BJ (cell line): ENCODE measurements at regions not wholly inside any gene's neighbourhood (a gene's known extent, or its start where the extent isn't known, plus 50 kb on each side); places are given as distances from the start of the nearest gene placed in this dataset.

Experiments
- CTCF ChIA-PET: fragments of 350-600 bp; formaldehyde crosslinking; extraction: SDS; loops from one replicate; lab custom pipeline; 2021; ENCODE audit warnings: antibody characterized with exemption, inconsistent platforms; lab: Yijun Ruan, JAX
- POLR2A ChIA-PET: fragments of 300-600 bp; sonication (Branson Sonifier 250); formaldehyde crosslinking; extraction: SDS; loops from one replicate; lab custom pipeline; 2021; ENCODE audit warnings: antibody characterized with exemption; lab: Charles Lee
- DNase-seq: peaks from one replicate; pipeline ENCODE4 v3.0.0-alpha.2; 2011; ENCODE audit warnings: low read depth
- H3K27me3 ChIP-seq: 2 replicates; pipeline ENCODE4 v1.6.0; 2011; ENCODE audit warnings: low read length; ENCODE audit not compliant: control insufficient read depth, insufficient read depth
- H3K36me3 ChIP-seq: 2 replicates; pipeline ENCODE4 v1.5.1; 2011; ENCODE audit warnings: low read length; ENCODE audit not compliant: control insufficient read depth, insufficient read depth
- H3K4me3 ChIP-seq: 2 replicates; pipeline ENCODE4 v1.5.1; 2011; ENCODE audit warnings: low read depth, mild to moderate bottlenecking, control low read depth, low read length
- TF ChIP-seq, protein P1 (sequence below): IDR thresholded peaks from 2 replicates; pipeline ENCODE4 v1.5.1; 2011; ENCODE audit warnings: low read depth, mild to moderate bottlenecking, control low read depth, inconsistent platforms, low read length, moderate library complexity; ENCODE audit not compliant: insufficient read depth

DNA sequence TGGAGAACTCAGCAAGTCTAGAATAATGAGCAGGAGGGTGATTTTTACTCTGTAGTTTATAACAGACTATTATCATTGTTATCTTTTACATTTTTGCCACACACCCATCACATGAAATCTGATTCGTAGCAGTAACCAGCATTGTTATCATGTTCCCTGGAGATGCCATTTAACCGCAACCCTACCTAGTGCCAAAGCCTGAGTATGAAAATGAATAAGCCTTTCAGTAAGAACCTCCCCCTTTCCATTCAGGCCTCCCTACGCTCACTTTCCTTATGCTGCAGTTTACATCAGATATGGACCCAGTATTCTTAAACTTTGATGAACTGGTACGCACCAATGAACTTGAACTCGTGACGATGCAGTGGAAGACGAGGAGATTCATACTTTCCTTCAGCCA is 158.7 kb upstream of the SPRED1 start:
- no peak for DNase-seq
- TF ChIP-seq, protein P1, sequence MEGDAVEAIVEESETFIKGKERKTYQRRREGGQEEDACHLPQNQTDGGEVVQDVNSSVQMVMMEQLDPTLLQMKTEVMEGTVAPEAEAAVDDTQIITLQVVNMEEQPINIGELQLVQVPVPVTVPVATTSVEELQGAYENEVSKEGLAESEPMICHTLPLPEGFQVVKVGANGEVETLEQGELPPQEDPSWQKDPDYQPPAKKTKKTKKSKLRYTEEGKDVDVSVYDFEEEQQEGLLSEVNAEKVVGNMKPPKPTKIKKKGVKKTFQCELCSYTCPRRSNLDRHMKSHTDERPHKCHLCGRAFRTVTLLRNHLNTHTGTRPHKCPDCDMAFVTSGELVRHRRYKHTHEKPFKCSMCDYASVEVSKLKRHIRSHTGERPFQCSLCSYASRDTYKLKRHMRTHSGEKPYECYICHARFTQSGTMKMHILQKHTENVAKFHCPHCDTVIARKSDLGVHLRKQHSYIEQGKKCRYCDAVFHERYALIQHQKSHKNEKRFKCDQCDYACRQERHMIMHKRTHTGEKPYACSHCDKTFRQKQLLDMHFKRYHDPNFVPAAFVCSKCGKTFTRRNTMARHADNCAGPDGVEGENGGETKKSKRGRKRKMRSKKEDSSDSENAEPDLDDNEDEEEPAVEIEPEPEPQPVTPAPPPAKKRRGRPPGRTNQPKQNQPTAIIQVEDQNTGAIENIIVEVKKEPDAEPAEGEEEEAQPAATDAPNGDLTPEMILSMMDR: no peak
- CTCF ChIA-PET: interaction anchor here (0.6 kb wide), 1 partner anchor 110 kb away, joined by 4 read pairs; no protein-coding TSS in a partner anchor
- no peaks in the 10 kb centered on the region; the same call in 1 of the 2 replicates for H3K27me3 ChIP-seq
- POLR2A ChIA-PET: no interaction called here
- no peaks in the 10 kb centered on the region for H3K36me3 ChIP-seq
- H3K4me3 ChIP-seq: no peak overlapping the region

DNA sequence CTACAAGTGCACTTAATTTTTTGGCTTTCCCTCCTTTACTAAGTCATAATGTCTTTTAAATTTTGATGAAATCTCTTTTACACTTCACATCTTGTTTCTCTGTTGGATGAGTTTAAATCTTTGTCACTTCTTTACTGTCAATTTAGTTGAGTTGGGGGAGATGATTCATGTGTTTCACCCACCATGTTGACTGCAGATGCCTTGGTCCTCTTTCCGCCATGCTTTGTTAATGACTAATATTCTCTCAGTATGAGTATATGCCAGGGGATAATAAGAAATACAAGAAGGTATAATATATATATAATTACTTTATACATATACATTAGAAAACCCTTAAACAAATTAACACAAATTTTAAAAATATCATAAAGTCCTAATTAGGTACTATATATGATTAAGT is 149.7 kb upstream of the SPRED1 start:
- no peak for DNase-seq
- no peaks in the 10 kb centered on the region for H3K36me3 ChIP-seq
- ChIA-PET CTCF (no interaction called here), POLR2A (no interaction called here)
- H3K27me3 ChIP-seq: peaks cover 6% of the 10 kb centered on the region
- H3K4me3 ChIP-seq: no peak overlapping the region
- TF ChIP-seq, protein P1: no peak

DNA sequence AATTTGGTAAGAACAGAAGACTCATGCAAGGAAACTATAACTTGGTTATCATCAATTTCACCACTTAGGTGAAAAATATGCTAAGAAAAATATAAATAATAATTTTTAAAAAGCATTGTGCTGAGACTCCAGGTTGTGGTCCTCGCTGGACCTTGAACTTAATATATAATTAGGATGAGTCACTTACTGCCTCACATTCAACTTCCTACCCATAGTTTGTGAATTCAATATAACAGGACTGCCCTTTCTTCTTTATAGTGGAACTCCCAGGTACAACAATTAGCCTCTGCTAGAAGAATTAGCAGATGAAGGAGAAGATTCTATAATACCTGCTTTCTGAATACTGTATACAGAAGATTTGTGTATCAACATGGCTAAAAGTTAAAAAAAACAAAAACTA is 149.1 kb upstream of the SPRED1 start:
- ChIA-PET CTCF (no interaction called here), POLR2A (no interaction called here)
- Histone ChIP-seq H3K27me3 (peaks cover 6% of the 10 kb centered on the region), H3K36me3 (no peaks in the 10 kb centered on the region), H3K4me3 (no peak overlapping the region)
- TF ChIP-seq, protein P1: no peak
- no peak for DNase-seq

DNA sequence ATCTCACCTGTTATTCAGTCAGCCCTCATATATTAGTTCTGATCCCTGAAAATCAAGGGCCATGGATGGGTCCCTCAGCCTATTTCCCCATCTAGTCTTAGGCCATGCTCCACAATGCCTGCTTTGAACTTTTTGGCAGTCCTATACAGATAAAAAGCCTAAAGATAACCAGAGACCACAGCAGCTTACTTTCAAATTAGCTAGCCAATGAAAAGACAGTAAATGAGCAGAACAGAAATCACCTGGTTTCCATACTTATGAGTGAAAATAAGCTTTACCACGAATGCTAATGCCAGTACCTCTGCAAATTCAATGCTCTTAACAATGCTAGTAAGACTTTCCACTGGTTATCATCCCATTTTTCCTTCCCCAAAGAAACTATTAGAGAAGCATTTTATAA is 141.6 kb upstream of the SPRED1 start:
- ChIA-PET CTCF (no interaction called here), POLR2A (no interaction called here)
- H3K27me3 ChIP-seq: no peaks in the 10 kb centered on the region
- TF ChIP-seq, protein P1: no peak
- no peak overlapping the region for H3K4me3 ChIP-seq
- H3K36me3 ChIP-seq: no peaks in the 10 kb centered on the region
- no peak for DNase-seq

DNA sequence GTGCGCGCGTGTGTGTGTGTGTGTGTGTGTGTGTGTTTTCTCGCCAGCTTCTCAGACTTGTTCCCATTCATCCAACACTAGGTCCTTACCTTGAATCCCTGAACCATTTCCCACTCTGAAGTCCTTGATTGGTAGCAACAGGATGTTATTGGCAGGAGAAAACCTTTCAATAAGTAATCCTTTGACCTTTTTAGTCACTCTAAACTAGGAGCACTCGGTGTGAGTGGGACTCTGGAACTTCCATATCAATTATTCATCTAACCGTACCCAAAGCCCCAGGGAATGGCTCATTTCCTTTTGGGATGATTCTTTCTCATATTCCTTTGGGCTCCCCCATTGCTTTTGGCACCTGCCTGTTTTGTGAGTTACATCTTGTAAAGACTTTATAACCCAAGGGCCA is 140.2 kb upstream of the SPRED1 start:
- no peaks in the 10 kb centered on the region for H3K27me3 ChIP-seq
- H3K4me3 ChIP-seq: no peak overlapping the region
- no peaks in the 10 kb centered on the region for H3K36me3 ChIP-seq
- CTCF ChIA-PET: no interaction called here
- POLR2A ChIA-PET: no interaction called here
- DNase-seq: no peak
- TF ChIP-seq, protein P1: no peak
